ENCODE measurements at regions not wholly inside any gene's neighbourhood (a gene's known extent, or its start where the extent isn't known, plus 50 kb on each side); places are given as distances from the start of the nearest gene placed in this dataset.

DNA sequence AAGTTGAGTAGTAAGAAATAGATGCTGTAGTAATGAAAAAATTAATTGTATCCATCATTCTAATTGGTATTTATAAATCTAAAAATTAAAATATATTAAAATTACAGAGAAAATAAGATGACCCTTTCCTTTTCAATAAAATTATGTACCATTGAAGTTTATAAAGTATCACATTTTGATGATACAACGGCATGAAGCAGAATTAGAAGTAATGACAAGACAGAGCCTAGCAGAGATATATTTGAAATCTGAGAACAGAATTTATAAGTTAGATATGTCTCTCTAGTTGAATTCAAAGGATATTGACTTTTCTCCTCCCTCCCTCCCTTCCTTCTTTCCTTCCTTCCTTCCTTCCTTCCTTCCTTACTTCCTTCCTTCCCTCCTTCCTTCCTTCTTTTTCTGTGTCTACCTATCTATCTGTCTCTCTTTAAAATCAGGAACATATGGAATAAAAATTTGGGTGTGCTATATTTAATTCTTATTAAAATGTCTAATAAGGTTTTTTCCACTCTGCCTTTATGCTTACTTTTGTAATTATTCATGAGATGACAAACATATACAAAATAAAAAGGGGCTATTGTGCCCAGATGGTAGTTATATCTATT, 258.5 kb upstream of the CD180 start:
- H3K27ac Mint-ChIP-seq: no peak overlapping the region
- ATAC-seq: no peak

DNA sequence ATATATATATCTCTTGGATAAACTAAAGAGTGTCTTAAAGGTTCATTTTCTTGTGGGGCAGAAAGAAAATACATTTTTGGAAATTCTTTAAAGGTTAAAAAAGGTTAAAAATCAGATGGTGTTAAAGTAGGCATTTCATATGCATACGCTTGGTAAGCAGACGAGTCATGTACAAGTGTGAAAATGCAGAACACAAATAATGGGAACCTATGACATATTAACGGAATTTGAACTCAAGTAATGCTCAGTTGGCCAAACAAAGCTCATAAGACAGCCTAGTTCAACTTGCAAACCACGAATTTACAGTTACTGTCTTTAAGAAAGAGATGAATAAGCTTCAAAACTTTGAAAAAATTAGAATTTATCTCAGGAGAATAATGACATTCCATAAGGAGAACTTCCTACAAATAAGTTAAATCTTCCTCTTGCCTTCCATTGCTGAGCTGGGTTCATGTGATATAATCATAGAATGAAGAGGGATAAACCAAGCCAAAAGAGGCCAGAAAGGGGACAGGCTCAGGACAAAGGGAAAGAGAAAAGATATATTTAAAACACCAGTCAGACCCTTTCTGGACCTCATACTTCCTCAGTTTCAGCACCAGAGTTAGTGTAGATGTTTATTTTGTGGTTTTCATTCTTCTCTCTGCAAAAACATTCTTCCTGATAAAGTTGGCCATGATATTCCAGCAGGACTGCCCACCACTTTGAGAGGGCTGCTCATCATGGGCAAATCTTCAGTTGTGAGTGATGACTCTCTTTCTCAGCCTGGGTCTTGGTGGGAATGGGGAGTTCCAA, 256.7 kb upstream of the CD180 start:
- no peak overlapping the region for H3K27ac Mint-ChIP-seq
- ATAC-seq: no peak
- H3K36me3 Mint-ChIP-seq: no peaks in the 10 kb centered on the region
- DNase-seq (ENCODE audit: low spot score in 2 of 2): no peak
- H3K9me3 Mint-ChIP-seq: peaks cover 0 to 2% of the 10 kb centered on the region in 2 donors

More for the DNA sequence above, 258.5 kb upstream of the CD180 start:
- H3K36me3 Mint-ChIP-seq: no peaks in the 10 kb centered on the region
- no peaks in the 10 kb centered on the region for H3K9me3 Mint-ChIP-seq
- DNase-seq (ENCODE audit: low spot score in 2 of 2): no peak

GRCh38 chr5:67451640-67452279, 255.2 kb upstream of the CD180 start:
- no peak overlapping the region for H3K27ac Mint-ChIP-seq
- no peaks in the 10 kb centered on the region for H3K36me3 Mint-ChIP-seq
- ATAC-seq: peak in 1 of 2 donors; percentile 22

DNA sequence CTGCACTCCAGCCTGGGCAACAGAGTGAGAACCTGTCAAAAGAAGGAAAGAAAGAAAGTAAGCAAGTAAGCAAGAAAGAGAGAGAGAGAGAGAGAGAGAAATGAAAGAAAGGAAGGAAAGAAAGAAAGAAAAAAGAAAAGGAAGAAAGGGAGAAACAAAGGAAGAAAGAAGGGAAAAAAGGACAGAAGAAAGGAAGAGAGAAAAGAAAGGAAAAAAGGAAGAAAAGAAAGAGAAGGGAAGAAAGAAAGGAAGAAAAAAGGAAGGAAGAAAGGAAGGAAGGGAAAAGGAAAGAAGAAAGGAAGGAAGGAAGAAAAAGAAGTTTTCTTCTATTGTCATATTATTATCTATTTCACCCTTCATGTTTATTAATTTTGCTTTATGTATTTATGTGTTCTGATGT, 251.1 kb upstream of the CD180 start:
- ATAC-seq (no peak), DNase-seq (ENCODE audit: low spot score in 2 of 2) (no peak)
- Mint-ChIP-seq H3K9me3 (peaks cover 4 to 6% of the 10 kb centered on the region in 2 donors), H3K36me3 (no peaks in the 10 kb centered on the region), H3K27ac (no peak overlapping the region)

More at GRCh38 chr5:67451640-67452279, 255.2 kb upstream of the CD180 start:
- H3K9me3 Mint-ChIP-seq: peaks cover 0 to 3% of the 10 kb centered on the region in 2 donors
- DNase-seq (ENCODE audit: low spot score in 2 of 2): no peak

GRCh38 chr5:67437905-67438845, 241.6 kb upstream of the CD180 start:
- peaks cover 0 to 5% of the 10 kb centered on the region in 2 donors for H3K9me3 Mint-ChIP-seq
- ATAC-seq (no peak), DNase-seq (ENCODE audit: low spot score in 2 of 2) (no peak)
- H3K27ac Mint-ChIP-seq: no peak overlapping the region
- no peaks in the 10 kb centered on the region for H3K36me3 Mint-ChIP-seq

- Mint-ChIP-seq H3K9me3 (peaks cover 0 to 5% of the 10 kb centered on the region in 2 donors), H3K36me3 (no peaks in the 10 kb centered on the region), H3K27ac (no peak overlapping the region)
- no peak for DNase-seq (ENCODE audit: low spot score in 2 of 2)
- ATAC-seq: no peak
These were observed 238.4 kb upstream of the CD180 start for GRCh38 chr5:67435032-67435431.

- no peak for ATAC-seq
- peaks cover 0 to 5% of the 10 kb centered on the region in 2 donors for H3K9me3 Mint-ChIP-seq
- no peak for DNase-seq (ENCODE audit: low spot score in 2 of 2)
- H3K36me3 Mint-ChIP-seq: no peaks in the 10 kb centered on the region
- no peak overlapping the region for H3K27ac Mint-ChIP-seq
These were observed 237.9 kb upstream of the CD180 start for GRCh38 chr5:67434466-67434865.

DNA sequence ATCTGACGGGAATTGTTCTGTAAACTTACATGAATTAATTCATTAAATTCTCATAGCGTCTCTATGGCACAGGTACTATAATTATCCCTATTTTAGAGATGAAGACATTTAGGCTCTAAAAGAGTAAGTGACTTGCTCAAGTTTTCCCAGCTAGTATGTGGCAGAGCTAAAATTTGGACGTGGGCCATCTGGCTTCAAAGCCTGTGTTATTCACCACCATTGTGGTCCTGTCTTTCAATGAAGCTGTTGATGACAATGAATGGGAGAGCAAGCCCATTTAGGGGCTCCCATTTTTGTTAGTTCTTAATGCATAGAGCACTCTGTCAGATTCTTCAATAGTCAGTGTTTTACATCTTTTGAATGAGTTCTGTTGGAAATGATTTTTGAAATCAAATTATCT, 236.0 kb upstream of the CD180 start:
- H3K27ac Mint-ChIP-seq: no peak overlapping the region
- no peaks in the 10 kb centered on the region for H3K9me3 Mint-ChIP-seq
- DNase-seq (ENCODE audit: low spot score in 2 of 2) (no peak), ATAC-seq (no peak)
- no peaks in the 10 kb centered on the region for H3K36me3 Mint-ChIP-seq

DNA sequence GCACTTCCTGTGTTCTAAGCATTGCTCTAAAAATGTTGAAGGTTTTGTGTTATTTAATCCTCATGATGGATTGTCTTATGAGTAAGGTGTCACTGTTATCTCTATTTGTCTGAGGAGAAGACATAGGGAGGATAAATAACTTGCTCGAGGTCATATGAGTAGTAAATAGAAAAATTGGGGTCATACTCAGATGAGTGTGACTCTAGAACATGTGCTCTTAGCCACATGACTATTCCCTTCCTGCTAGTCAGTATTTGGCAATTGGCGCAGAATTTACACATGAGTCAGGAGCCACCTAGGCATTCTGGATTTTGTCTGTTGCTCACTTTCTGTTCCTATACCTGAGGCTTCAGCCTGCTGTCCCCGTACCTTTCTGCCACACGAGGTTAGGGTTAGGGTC, 234.6 kb upstream of the CD180 start:
- no peak overlapping the region for H3K27ac Mint-ChIP-seq
- H3K36me3 Mint-ChIP-seq: no peaks in the 10 kb centered on the region
- no peak for DNase-seq (ENCODE audit: low spot score in 2 of 2)
- no peak for ATAC-seq
- H3K9me3 Mint-ChIP-seq: no peaks in the 10 kb centered on the region

GRCh38 chr5:67427850-67428298, 231.3 kb upstream of the CD180 start:
- H3K36me3 Mint-ChIP-seq: no peaks in the 10 kb centered on the region
- ATAC-seq: no peak
- H3K27ac Mint-ChIP-seq: no peak overlapping the region
- no peak for DNase-seq (ENCODE audit: low spot score in 2 of 2)
- no peaks in the 10 kb centered on the region for H3K9me3 Mint-ChIP-seq

- no peak overlapping the region for H3K27ac Mint-ChIP-seq
These were observed 230.6 kb upstream of the CD180 start for GRCh38 chr5:67426961-67427849.

GRCh38 chr5:67425514-67425913, 228.9 kb upstream of the CD180 start:
- H3K36me3 Mint-ChIP-seq: peaks cover 5 to 7% of the 10 kb centered on the region in 2 donors
- peaks cover 3 to 7% of the 10 kb centered on the region in 2 donors for H3K9me3 Mint-ChIP-seq
- no peak overlapping the region for H3K27ac Mint-ChIP-seq
- ATAC-seq: no peak
- DNase-seq (ENCODE audit: low spot score in 2 of 2): no peak

More at GRCh38 chr5:67426961-67427849, 230.6 kb upstream of the CD180 start:
- Mint-ChIP-seq H3K9me3 (peaks cover under 1 to 2% of the 10 kb centered on the region in 2 donors), H3K36me3 (peaks cover 0 to 2% of the 10 kb centered on the region in 2 donors)
- ATAC-seq: no peak
- no peak for DNase-seq (ENCODE audit: low spot score in 2 of 2)

DNA sequence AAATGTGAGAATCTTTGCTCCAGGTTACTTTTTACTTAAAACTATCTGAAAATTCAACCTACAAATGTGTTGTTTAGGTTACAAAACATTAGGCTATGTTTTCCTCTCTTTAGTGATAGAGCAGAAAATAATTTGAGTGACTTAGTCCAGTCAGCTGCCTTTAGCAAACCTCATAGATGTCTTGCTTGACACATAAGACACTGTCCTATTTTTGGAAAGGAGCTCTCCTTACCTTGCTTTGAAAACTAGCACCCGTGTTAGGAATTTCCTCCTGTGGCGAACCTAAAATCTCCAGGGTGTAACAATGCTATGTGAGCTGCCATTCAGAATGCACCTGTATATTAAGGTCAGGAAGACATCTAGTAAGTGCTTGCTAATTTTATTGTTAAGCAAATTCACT, 221.2 kb upstream of the CD180 start:
- Mint-ChIP-seq H3K36me3 (peaks cover 5 to 13% of the 10 kb centered on the region in 2 donors), H3K27ac (no peak overlapping the region), H3K9me3 (peaks cover 3 to 7% of the 10 kb centered on the region in 2 donors)
- no peak for DNase-seq (ENCODE audit: low spot score in 2 of 2)
- ATAC-seq: no peak

- no peak overlapping the region for H3K27ac Mint-ChIP-seq
- H3K9me3 Mint-ChIP-seq: peaks cover under 1 to 3% of the 10 kb centered on the region in 2 donors
- DNase-seq (ENCODE audit: low spot score in 2 of 2): no peak
- ATAC-seq: no peak
- H3K36me3 Mint-ChIP-seq: peaks cover 4 to 8% of the 10 kb centered on the region in 2 donors
These were observed 220.4 kb upstream of the CD180 start for GRCh38 chr5:67416986-67417385.

DNA sequence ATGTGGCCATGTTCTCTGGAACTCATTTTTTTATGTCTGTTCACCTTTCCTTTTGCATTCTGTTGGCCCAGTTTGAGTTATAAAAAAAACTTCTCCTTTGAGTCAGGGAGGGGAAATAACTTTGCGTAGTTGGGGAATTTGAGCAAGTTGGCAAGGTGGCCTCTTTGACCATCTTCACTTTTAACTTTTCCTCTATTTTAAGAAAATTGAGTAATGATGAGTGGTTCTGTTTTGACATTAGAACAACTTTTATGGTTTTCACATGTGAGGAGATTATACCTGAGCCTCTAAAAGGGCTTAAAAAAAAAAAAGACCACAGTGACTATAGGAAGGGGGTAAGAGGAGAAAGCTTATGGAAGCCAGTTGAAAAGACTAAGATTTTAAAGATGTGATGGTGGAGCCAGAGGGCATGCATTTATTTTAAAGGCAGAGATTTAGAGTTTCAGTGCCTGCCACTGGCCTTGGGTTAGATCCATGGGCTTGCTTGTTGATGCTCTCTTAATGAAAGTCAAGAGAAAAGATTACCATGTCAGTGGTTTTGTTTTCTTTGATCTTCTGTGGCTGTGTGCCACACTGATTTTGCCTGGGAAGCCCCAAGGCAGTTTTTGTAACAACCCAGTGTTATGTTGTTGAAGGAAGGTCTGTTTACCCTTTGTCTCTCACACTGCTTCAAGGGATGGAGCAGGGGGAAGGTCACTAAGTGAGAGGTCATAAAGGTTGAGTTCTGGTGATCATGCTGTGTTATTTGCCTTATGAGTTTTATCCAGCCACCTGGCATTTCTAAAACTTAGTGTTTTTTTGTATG, 219.7 kb upstream of the CD180 start:
- Mint-ChIP-seq H3K9me3 (no peaks in the 10 kb centered on the region), H3K36me3 (peaks cover 0 to 5% of the 10 kb centered on the region in 2 donors), H3K27ac (peak overlapping the region in 1 of 2 donors; percentile 3)
- peak in 1 of 2 donors; percentile 4 for DNase-seq (ENCODE audit: low spot score in 2 of 2)
- peak in 1 of 2 donors; percentile 80 for ATAC-seq

Data from activated naive CD4-positive, alpha-beta T cell treated with anti-CD3 and anti-CD28 coated beads, Interleukin-2, amount 50 U/mL, for 72 hours (primary cell).